M059J (cell line): ENCODE measurements at regions not wholly inside any gene's neighbourhood (a gene's known extent, or its start where the extent isn't known, plus 50 kb on each side); places are given as distances from the start of the nearest gene placed in this dataset.
"Not testable (repeated sequence)": the region's sequence is repeated elsewhere in the genome, so short reads cannot be mapped to it uniquely, and the experiment has no call there.

ENCODE experiments used
- DNase-seq: peaks from one replicate; pipeline ENCODE4 v3.0.0-alpha.2; 2012; ENCODE audit warnings: low read depth

GRCh38 chr5:44942524-44943001 is 133.8 kb downstream of the MRPS30 start:
- peak; percentile 67 for DNase-seq

- peak; percentile 20 for DNase-seq
Measured at GRCh38 chr5:44943647-44944046, 134.9 kb downstream of the MRPS30 start.

GRCh38 chr5:44945743-44946142 is 137.0 kb downstream of the MRPS30 start:
- DNase-seq = peak; percentile 37

GRCh38 chr5:44949687-44950086 is 140.9 kb downstream of the MRPS30 start:
- DNase-seq = no peak

GRCh38 chr5:44951371-44951770 is 142.6 kb downstream of the MRPS30 start:
- DNase-seq = no peak

- DNase-seq = peak; percentile 51
Measured at GRCh38 chr5:44952376-44952775, 143.6 kb downstream of the MRPS30 start.

GRCh38 chr5:44953078-44953477 is 144.3 kb downstream of the MRPS30 start:
- no peak for DNase-seq

- DNase-seq = not testable (repeated sequence)
Measured at GRCh38 chr5:44958943-44959454, 150.3 kb downstream of the MRPS30 start.

GRCh38 chr5:44969825-44970224 is 161.1 kb downstream of the MRPS30 start:
- DNase-seq = no peak

- DNase-seq = not testable (repeated sequence)
Measured at GRCh38 chr5:44970963-44971362, 162.2 kb downstream of the MRPS30 start.

- DNase-seq = no peak
Measured at GRCh38 chr5:44974813-44975212, 166.1 kb downstream of the MRPS30 start.

GRCh38 chr5:44981708-44982107 is 173.0 kb downstream of the MRPS30 start:
- no peak for DNase-seq

GRCh38 chr5:44983006-44983405 is 174.3 kb downstream of the MRPS30 start:
- peak; percentile 3 for DNase-seq

- DNase-seq = peak; percentile 16
Measured at GRCh38 chr5:44987026-44987425, 178.3 kb downstream of the MRPS30 start.

GRCh38 chr5:44991693-44992092 is 182.9 kb downstream of the MRPS30 start:
- DNase-seq = no peak

GRCh38 chr5:44993286-44993685 is 184.5 kb downstream of the MRPS30 start:
- no peak for DNase-seq

- no peak for DNase-seq
Measured at GRCh38 chr5:44997506-44997905, 188.8 kb downstream of the MRPS30 start.

GRCh38 chr5:45007102-45007501 is 198.4 kb downstream of the MRPS30 start:
- not testable (repeated sequence) for DNase-seq

- no peak for DNase-seq
Measured at GRCh38 chr5:45017568-45017967, 208.8 kb downstream of the MRPS30 start.

- DNase-seq = no peak
Measured at GRCh38 chr5:45029553-45029952, 220.8 kb downstream of the MRPS30 start.

GRCh38 chr5:45035991-45036390 is 227.2 kb downstream of the MRPS30 start:
- no peak for DNase-seq

- no peak for DNase-seq
Measured at GRCh38 chr5:45037927-45038326, 229.2 kb downstream of the MRPS30 start.

- DNase-seq = peak; percentile 44
Measured at GRCh38 chr5:45038366-45038987, 229.7 kb downstream of the MRPS30 start.

- no peak for DNase-seq
Measured at GRCh38 chr5:45042283-45042682, 233.5 kb downstream of the MRPS30 start.
